ENCODE measurements at regions not wholly inside any gene's neighbourhood (a gene's known extent, or its start where the extent isn't known, plus 50 kb on each side); places are given as distances from the start of the nearest gene placed in this dataset.

DNA sequence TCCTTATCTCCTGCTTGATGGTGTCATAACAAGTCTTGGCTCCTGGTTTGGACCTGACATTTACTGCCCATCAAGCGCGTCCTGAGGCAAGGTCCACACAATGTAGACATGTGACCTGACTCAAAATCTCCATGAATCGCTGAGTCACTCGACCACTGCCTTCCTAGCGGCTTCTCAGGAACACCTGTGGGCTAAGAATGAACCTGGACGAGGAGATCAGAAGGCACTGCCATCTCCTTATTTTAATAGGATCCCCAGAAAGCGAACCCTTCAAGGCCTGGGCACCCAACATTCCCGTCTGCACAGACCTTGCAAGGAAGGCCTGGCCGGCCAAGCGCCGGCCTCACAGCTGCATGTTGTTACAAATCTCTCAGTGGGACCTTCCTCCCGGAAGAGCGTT lies 60.6 kb upstream of the IRX1 start:
- TF ChIP-seq, protein P1, sequence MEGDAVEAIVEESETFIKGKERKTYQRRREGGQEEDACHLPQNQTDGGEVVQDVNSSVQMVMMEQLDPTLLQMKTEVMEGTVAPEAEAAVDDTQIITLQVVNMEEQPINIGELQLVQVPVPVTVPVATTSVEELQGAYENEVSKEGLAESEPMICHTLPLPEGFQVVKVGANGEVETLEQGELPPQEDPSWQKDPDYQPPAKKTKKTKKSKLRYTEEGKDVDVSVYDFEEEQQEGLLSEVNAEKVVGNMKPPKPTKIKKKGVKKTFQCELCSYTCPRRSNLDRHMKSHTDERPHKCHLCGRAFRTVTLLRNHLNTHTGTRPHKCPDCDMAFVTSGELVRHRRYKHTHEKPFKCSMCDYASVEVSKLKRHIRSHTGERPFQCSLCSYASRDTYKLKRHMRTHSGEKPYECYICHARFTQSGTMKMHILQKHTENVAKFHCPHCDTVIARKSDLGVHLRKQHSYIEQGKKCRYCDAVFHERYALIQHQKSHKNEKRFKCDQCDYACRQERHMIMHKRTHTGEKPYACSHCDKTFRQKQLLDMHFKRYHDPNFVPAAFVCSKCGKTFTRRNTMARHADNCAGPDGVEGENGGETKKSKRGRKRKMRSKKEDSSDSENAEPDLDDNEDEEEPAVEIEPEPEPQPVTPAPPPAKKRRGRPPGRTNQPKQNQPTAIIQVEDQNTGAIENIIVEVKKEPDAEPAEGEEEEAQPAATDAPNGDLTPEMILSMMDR (IDR thresholded peaks at IDR 0.05): no peak
- TF ChIP-seq POLR2A (IDR thresholded peaks at IDR 0.05): no peak

Data from sigmoid colon (tissue), 3 donors.